ENCODE measurements at regions not wholly inside any gene's neighbourhood (a gene's known extent, or its start where the extent isn't known, plus 50 kb on each side); places are given as distances from the start of the nearest gene placed in this dataset.

DNA sequence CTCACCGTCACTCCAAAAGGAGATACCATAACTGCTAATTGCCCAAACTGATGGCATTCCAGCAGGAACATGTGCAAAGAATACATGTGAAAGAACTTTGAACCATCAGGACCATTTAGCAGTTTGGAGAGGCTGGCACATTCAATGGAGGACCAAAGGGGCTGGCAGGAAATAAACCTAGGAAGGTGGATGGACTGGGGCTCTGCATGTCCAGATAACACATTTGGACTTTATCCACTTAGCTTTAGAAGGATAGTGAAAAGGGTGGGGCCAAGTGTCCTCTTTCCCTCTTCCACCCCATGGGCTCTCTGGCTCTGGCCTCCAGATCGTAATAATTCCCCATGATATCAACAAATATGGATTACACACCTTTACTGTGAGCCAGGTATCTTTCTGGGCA is 58.8 kb upstream of the CALM2 start:
- DNase-seq = no peak
- TF ChIP-seq, protein P1, sequence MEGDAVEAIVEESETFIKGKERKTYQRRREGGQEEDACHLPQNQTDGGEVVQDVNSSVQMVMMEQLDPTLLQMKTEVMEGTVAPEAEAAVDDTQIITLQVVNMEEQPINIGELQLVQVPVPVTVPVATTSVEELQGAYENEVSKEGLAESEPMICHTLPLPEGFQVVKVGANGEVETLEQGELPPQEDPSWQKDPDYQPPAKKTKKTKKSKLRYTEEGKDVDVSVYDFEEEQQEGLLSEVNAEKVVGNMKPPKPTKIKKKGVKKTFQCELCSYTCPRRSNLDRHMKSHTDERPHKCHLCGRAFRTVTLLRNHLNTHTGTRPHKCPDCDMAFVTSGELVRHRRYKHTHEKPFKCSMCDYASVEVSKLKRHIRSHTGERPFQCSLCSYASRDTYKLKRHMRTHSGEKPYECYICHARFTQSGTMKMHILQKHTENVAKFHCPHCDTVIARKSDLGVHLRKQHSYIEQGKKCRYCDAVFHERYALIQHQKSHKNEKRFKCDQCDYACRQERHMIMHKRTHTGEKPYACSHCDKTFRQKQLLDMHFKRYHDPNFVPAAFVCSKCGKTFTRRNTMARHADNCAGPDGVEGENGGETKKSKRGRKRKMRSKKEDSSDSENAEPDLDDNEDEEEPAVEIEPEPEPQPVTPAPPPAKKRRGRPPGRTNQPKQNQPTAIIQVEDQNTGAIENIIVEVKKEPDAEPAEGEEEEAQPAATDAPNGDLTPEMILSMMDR (IDR thresholded peaks at IDR 0.05) = no peak
- TF ChIP-seq EP300 (IDR thresholded peaks at IDR 0.05) (no peak), POLR2AphosphoS5 (IDR thresholded peaks at IDR 0.05) (no peak), POLR2A (IDR thresholded peaks at IDR 0.05) (no peak)
- WGBS, 5 donors = 89 to 96% (median 92%) methylated on average over 2 of the region's 2 CpGs

DNA sequence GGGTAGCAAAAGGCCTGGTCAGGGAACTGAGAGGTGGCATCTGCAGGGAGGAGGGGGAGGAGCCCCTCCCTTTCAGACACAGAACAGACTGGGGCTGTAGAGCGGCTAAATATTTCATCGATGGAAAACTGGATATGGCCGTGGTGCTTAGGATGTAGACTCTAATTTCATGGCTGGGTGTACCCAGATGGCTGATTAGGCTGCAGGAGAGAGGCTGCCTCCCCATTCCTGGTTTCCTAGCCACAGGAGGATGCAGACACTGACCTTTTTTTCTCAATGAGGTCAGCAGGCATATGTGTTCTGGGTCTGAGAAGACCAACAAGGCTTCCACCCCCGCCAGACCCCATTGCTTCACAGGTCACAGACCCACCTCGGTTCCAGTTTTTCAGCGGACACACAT is 58.1 kb upstream of the CALM2 start:
- Histone ChIP-seq H3K27ac (no peak overlapping the region), H3K4me3 (no peak overlapping the region), H3K27me3 (no peaks in the 10 kb centered on the region), H3K4me1 (peaks cover 0 to 7% (median 3%) of the 10 kb centered on the region in 4 donors), H3K36me3 (no peaks in the 10 kb centered on the region), H3K9me3 (no peaks in the 10 kb centered on the region)
- WGBS, 5 donors = 92 to 96% (median 94%) methylated on average over 5 to 6 of the region's 6 CpGs
- TF ChIP-seq POLR2A (IDR thresholded peaks at IDR 0.05) = no peak
- DNase-seq = no peak
- intact Hi-C loops (cut with DNase I; ENCODE audit: low total_unique reads) = no loop called here

More for the DNA sequence above, 58.8 kb upstream of the CALM2 start:
- H3K9me3 ChIP-seq = no peaks in the 10 kb centered on the region
- H3K4me3 ChIP-seq = no peak overlapping the region
- intact Hi-C loops (cut with DNase I; ENCODE audit: low total_unique reads) = no loop called here
- no peak overlapping the region for H3K27ac ChIP-seq
- no peaks in the 10 kb centered on the region for H3K36me3 ChIP-seq
- no peaks in the 10 kb centered on the region for H3K27me3 ChIP-seq
- peaks cover 0 to 7% (median 3%) of the 10 kb centered on the region in 4 donors for H3K4me1 ChIP-seq

DNA sequence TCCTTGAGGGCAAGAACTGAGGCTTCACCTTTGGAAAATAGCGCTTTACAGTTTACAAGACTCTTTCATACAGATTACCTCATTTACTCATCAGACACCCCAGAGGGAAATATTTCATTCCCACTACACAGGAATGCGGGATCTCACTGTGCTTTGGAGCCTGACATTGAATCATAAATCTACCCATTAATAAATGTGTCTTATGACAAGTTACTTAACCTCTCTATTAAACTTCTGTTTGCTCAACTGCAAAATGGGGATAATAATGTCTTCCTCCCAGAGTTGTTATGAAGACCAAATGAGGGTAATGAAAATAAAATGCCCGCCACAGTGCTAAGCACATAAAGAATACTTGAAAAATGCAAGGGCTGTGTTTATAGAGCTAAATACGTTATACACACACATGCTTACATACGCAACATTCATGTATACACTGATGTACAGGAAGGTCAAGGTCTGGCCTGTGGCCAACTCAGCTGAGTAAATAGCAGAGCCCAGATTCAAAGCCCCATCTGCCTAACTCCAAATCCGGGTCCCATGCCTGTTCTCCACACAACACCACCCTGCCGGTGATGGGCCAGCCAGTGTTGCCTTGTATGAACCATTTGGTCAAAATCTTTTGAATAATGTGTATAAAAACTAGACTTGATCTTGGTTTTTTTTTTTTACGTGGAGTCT is 56.6 kb upstream of the CALM2 start:
- Histone ChIP-seq H3K27me3 (no peaks in the 10 kb centered on the region), H3K4me3 (no peak overlapping the region), H3K36me3 (no peaks in the 10 kb centered on the region), H3K9me3 (no peaks in the 10 kb centered on the region), H3K4me1 (peaks cover 0 to 7% (median 3%) of the 10 kb centered on the region in 4 donors), H3K27ac (no peak overlapping the region)
- TF ChIP-seq POLR2A (IDR thresholded peaks at IDR 0.05) (no peak), EP300 (IDR thresholded peaks at IDR 0.05) (no peak), POLR2AphosphoS5 (IDR thresholded peaks at IDR 0.05) (no peak)
- WGBS, 5 donors = 83 to 90% (median 87%) methylated on average over 8 of the region's 8 CpGs
- intact Hi-C loops (cut with DNase I; ENCODE audit: low total_unique reads) = no loop called here
- peak in 1 of 2 donors; percentile 68 for DNase-seq

DNA sequence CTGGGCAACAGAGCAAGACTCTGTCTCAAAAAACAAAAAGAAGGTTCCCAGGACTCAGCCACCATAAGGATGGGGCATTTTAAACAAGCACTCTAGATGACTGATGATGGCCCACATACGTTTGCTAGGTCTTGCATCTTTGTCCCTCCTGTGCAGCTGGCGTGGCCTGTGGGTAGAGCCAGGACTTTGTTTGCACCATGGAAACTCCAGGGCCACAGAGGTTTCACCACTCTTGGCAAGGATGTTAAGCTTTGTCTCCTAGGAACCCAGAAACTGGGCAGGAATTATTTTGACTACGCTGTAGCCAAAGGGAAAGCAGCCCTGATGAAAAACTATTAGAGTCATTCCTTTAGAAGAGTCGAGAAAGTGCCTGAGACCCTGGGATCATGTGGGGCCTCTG is 54.1 kb upstream of the CALM2 start:
- intact Hi-C loops (cut with DNase I; ENCODE audit: low total_unique reads) = no loop called here
- no peaks in the 10 kb centered on the region for H3K36me3 ChIP-seq
- H3K4me1 ChIP-seq = peaks cover 11 to 24% (median 16%) of the 10 kb centered on the region in 4 donors
- H3K4me3 ChIP-seq = no peak overlapping the region
- peak overlapping the region in 3 of 5 donors; percentile 16 to 73 (median 23) for H3K27ac ChIP-seq
- H3K9me3 ChIP-seq = no peaks in the 10 kb centered on the region
- DNase-seq = peak in 1 of 2 donors; percentile 57
- H3K27me3 ChIP-seq = no peaks in the 10 kb centered on the region
- peak in 2 of 3 donors; percentile 6 to 85 for TF ChIP-seq POLR2AphosphoS5 (IDR thresholded peaks at IDR 0.05)
- TF ChIP-seq, protein P1 (IDR thresholded peaks at IDR 0.05) = no peak
- 44 to 74% (median 72%) methylated on average over 4 of the region's 4 CpGs for WGBS, 5 donors

DNA sequence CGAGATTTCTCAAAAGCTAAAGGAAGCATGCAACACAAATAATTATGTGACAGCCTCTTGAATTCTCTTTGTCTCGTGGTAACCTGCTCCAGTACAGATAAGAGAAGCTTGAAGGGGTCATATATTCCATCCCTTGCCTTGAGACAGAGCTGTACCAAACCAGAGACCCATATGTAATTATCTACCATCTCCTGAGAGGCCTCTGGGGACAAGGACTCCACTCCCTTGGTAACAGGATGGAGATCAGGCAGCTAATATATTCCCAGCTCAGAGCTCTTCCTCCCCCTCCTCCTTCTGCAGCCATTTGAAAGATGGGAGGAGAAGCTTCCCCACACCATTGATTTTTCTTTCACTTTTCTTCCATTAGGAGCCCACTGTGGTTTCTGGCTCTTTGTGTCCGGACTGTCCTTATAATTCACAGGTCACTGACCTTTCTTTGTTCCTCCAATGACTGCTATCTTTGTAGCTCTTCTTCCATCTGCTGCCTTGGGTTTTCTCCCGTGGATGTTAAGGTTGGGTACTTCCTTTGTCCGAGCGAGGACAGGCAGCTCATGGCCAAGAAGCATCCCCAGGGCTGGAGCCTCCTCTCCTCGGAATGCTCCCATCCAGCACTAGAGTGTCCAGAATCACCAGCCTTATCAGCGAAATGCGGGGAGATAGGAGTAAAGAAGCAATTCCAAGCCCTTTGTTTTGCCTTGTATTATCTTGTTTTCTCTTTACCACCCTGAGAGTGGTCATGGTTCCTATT is 51.4 kb upstream of the CALM2 start:
- Histone ChIP-seq H3K4me3 (no peak overlapping the region), H3K27ac (no peak overlapping the region), H3K36me3 (no peaks in the 10 kb centered on the region), H3K27me3 (no peaks in the 10 kb centered on the region), H3K4me1 (peaks cover 13 to 43% (median 22%) of the 10 kb centered on the region in 4 donors), H3K9me3 (no peaks in the 10 kb centered on the region)
- intact Hi-C loops (cut with DNase I; ENCODE audit: low total_unique reads) = no loop called here
- no peak for TF ChIP-seq EP300 (IDR thresholded peaks at IDR 0.05)
- TF ChIP-seq, protein P1 (IDR thresholded peaks at IDR 0.05) = no peak
- no peak for TF ChIP-seq POLR2A (IDR thresholded peaks at IDR 0.05)
- no peak for TF ChIP-seq POLR2AphosphoS5 (IDR thresholded peaks at IDR 0.05)
- DNase-seq = no peak
- 80 to 85% (median 84%) methylated on average over 9 of the region's 9 CpGs for WGBS, 5 donors

All from stomach (tissue), 8 donors.